GM18519 (cell line): ENCODE measurements at regions not wholly inside any gene's neighbourhood (a gene's known extent, or its start where the extent isn't known, plus 50 kb on each side); places are given as distances from the start of the nearest gene placed in this dataset.

Experiments used
- ATAC-seq: cut with Tn5 transposase; IDR thresholded peaks from one replicate; pipeline ENCODE4 v1.9.1; 2021; ENCODE audit warnings: mild to moderate bottlenecking, moderate library complexity; ENCODE audit not compliant: unreplicated experiment, low FRiP score

DNA sequence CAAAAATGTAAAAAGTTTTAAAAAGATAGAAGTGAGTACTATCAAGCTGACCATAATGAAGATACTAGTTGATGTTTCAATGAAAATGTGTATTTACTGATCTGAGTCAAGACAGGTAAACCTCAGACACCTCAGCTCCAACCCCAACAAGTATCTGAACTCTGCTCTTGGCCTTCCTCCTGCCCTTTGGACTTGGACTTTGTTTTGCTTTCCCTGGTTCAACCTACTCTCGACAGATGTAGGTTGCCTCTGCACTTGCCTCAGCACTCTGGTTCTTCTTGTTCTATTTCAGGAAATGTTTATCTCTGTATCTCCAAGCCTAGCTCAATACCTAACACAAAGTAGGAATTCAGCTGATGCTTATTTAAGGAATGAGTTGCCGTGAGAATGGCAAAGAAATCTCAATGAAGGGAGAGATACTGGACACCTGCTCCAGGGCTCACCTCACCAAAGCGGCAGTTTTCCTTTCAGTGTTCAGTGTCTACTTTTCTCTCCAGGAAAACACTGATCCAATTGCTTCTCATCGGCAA, 248.8 kb upstream of the CTAGE1 start:
- no peak for ATAC-seq

DNA sequence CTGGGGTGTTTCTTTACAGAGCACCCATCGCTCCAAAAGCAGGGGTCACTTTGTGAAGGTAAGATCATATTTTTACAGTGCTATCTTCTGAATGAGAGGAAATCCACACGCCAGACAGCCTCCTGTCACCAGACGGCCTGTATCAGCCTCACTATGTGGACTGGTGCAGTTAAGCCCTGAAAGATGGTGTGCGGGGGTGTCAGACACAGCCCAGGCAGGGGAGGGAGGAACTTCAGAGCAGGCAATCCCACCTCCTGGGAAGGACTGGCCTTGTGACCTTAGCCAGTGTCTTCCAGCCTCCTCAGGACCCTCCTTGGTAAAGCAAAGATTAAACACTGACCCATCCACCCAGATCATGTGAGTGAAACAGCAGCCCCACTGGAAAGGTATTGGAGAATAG, 249.4 kb upstream of the CTAGE1 start:
- no peak for ATAC-seq

DNA sequence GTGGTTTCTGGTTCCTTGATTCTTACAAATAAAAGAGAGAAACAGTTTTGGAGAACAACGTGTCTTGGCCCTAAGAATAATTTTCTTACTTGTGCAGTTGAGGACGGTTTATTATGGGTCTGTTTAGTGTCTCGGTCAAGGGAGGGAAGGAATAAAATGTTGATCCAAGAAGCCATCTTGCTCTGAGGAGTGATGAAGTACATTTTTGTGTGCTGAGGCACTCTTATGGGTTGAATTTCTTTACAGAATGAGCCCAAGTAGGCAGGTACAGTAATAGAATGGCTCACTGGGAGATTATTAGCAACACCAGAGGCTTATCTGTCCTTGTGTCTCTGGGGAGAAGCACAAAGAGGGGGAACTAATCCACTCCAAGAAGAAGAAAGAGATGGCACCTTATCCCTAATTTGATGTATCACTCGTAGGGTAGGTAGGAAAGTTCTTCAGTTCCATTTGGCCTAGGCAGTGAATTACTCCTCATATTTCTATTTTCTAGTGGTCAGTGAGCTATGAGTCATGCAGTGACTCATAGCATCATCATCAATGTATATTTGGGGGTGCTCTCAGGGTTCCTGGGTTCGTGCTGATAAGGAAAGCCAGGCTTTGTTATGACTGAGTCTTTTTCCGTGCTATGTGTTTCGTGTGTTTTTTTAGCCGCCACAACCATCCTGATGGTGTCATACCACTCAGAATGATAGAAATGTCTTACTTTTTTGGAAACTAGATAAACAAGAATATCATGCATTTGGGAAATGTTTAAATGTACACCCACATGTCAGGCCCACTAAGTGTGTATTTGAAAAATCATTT, 250.1 kb upstream of the CTAGE1 start:
- no peak for ATAC-seq

DNA sequence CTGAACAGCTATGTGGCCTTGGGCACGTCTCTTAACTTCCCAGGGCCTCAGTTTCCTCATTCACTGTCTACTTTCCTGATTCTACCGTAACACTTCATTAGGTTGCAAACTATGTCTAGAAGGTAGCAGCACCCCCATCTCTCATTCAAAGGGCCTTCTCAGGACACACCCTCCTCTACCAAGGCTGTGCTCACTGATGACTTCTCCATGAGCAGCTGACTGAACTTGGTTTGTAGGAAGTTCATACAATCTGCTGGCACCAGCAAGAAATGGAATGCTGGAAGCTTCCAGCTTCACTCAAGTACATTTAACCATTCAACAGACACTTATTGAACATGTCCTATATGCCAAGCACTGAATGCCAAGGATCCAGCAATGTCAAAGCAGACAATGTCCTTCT, 250.8 kb upstream of the CTAGE1 start:
- no peak for ATAC-seq

DNA sequence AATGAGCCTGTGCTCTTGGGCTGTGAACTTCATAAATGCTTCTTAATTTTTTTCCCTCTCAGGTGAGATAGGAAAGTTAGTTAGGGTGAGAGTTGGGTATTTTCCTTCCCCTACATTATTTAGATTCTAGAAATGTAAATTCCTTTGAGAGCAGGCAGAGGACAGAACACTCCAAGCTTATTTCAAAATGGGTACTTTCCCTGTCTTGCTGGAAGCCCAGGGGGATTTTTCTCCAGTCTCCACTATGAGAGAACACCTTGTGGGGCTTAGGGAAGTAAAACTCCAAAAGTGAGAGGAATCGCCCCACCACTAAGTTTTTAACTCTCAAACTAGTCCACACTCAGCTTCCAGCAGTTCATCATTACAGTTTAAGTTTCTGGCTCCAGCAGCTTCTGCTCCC, 253.2 kb upstream of the CTAGE1 start:
- no peak for ATAC-seq

DNA sequence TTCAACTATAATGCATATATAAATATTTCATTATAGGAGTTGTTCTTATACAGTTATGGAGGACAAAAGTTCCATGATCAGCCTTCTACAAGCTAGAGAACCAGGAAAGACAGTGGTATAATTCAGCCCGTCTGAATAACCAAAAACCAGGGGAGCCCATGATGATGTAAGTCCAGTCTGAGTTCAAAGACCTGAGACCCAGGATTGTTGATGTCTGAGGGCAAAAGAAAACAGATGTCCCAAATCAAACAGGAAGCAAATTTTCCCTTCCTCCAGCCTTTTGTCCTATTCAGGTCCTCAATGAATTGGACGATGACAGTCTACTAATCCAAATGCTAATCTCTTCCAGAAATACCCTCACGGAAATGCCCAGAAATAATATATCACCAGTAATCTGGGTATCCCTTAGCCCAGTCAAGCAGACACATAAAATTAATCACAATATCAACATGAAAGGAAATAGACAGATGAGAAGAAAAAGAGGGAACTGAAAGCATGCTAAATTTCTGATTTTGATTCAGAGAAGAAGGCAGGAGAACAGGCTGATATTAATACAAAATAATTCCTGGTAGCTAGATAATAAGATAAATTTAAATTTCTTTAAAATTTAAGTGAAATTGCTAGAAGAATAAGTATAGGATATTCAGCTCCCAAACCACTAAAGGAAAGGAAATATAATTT, 255.6 kb upstream of the CTAGE1 start:
- ATAC-seq = no peak

DNA sequence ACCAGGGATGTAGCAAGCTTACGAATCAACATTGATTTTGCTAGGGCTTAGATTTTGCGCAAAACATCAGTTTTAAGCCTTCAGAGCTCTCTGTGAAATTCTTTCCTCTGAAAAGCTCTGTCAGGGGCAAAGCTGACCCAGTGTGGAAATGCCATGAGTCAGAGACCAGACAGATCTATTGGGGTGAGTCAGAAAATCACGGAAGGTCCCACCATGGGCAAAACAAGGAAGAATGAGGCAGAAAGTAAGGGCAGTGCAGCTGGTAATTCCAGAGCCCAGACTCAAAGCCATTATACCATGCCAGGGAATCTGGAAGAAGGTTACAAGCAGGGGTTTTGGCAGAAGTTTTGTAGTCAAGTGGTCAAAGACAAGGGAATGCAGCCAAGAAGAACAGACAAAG, 256.6 kb upstream of the CTAGE1 start:
- no peak for ATAC-seq

DNA sequence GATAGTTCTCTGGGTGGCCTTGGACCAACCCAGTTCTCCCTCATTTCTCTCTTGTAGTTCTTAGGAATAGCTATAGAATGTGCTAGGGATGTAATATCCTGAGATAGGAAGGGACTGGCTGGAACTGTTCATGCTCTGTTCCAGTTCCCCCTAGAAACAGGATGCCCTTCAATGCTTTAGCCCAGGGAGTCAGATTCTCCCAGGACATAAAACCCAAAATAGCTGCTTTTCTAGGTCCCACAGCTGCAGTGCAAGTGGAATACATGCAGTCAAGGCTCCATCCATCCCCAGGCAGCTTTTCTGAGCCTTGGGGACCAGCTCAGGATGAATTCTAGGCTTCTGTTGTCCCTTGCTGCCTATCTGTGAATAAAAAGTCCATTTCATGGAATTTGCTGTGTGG, 257.3 kb upstream of the CTAGE1 start:
- ATAC-seq = no peak

DNA sequence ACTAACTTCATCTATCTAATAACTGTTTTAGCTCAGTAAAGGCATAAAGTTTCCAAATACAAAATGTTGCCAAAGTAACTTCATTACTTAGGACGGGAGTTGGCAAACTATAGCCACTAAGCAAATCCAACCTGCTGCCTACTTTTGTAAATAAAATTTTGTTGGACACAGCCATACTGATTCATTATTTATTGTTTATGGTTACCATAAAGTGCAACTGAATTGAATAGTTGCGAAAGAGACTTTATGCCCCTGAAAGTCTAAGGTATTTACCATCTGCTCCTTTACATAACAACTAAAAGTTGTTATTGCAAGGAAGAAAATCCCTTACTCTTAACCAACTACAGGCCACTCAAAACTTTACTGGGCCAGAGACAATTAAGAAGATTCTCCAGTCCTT, 256.7 kb upstream of the RBBP8 start:
- no peak for ATAC-seq

DNA sequence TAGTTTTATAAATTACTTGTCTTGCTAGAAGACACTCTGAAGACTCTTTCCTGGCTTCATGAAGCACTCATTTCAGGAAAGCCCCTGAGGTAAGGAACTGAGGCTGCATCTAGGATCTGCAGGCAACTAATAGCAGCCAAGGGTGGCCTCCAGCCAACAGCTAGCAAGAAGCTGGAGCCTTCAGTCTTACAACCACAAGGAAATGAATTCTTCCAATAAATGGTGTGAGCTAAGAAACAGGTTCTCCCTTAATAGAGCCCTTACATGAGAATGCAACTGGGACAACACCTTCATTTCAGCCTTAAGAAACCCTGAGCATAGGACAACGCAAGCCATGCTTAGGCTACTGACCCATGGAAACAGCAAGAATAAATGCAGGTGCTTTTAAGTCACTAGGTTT, 254.6 kb upstream of the RBBP8 start:
- no peak for ATAC-seq

DNA sequence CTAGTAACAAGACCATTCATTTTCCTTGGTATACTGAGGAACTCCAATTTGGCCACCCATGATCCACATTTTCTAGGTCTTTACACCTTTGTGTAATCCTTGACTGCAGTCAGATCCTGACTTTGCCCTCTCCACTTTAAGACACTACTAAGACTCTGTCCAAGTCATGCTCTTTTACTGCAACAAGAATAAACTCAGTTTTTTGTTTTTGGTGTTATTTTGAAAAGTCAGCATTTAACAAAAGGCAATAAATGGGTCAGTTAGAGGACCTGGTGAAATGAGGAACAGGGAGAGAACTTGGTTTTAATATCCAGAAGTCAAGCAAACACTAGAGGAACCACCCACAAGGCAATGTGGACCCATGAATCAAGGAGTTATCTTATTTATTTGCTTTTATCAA, 252.2 kb upstream of the RBBP8 start:
- ATAC-seq = no peak

DNA sequence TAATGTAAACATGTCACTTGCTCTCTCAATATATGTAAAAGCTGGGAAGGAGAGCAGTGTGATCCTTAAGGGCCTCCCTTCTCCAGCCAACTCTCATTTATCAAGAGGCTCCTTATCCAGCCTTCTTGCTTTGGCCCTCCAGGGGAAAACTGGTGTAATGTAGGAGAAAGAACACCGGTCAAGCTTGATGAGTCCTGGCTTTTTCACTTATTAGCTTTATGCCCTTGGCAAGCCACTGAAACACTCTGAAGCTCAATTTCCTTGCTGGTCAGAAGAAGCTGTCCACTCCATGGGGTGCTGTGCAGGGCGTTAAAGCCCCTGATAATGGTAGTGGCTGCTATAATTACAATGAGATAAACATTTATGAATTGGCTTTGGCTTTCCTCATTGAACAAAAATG, 251.2 kb upstream of the RBBP8 start:
- ATAC-seq = no peak

DNA sequence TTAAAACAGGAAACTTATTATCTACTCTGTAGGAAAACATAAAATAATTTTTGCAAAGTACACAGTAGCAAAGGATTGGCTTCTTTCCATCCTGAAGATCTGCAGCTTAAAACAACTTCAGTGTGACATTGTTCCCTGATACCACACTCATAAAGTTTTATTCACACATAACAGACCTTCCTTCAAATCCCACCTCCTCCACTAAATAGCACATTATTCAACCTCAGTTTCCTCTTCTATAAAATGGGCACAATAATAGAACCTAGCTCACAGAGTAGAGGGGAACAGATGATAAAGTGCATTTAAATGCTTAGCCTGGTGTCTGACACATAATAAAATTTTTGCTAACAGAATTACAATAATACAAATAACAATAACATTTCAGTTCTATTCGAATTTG, 250.4 kb upstream of the RBBP8 start:
- ATAC-seq = no peak

DNA sequence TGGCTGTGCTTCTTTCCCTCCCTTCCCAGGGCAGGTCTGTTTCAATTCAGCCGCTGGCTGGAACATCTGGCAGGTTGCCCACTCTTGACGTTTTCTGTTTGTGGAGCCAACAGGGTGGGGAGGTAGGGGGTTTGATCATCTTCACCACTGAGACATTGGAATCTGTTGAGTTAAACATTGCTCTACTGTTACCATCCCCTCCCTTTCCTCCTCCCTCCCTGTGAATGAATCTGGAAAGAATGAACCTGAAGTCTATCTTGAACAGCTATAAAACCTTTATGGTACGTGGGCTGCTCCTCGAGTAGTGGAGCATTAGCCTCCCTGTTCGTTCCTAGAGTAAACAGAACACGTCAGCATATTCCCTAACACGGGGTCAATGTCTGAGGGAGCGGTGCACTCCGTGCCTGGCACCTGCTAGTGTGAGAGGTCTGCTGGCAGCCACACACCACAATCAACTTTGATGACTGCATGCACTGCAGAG, 249.9 kb upstream of the RBBP8 start:
- no peak for ATAC-seq

DNA sequence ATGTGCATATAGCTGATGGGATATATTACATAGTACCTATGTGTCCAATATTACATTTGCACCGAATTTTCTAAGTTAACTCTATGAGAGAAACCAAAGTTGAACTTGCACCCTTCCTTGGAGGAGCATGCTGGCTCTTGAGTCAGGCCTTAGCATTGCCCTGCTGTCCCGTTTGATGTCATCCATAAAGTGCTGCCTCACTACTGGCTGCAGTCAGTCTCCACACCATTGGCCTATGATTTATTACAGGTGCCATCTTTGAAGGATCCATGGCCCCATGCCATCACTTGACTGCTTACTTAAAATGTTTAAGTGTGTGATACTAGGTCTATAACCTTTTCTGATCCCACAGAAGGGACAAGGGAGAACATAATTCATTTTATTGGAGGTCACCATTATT, 249.3 kb upstream of the RBBP8 start:
- no peak for ATAC-seq

DNA sequence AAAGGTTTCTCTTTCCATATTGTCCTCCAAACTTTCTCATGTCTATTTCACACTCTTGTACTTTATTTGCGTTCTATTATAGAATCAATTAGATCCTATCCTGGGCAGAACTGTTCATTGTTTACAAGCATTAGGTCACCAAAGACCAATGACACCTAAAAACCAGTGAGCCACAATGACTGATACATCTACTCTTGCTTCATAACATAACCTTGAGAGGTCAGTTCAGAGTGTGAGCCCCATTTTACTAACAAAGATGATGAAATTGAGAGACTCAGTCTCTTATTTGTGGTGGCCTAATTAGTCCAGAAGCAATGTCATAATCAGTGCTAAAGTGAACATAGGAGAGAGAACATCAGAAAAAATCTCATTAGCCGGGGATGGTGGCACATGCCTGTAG, 248.9 kb upstream of the RBBP8 start:
- no peak for ATAC-seq

DNA sequence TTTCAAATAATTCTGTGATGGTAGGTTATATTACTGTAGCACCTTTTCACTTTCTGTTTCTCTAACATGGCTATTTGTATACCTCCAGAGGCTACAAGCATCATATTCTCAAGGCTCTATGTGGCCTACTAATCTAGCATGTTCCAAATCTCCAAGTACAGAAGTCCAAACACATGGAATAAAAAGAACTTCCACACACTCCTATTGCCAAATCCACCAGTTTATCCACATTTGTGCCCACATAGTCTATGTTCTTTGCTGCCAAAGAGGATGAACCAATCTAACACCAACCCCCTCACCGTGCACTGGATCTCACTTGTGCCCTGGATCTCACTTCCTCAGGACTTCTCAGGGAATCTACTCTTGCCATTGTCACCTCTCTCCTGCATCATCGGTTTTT, 247.3 kb upstream of the RBBP8 start:
- ATAC-seq = no peak

DNA sequence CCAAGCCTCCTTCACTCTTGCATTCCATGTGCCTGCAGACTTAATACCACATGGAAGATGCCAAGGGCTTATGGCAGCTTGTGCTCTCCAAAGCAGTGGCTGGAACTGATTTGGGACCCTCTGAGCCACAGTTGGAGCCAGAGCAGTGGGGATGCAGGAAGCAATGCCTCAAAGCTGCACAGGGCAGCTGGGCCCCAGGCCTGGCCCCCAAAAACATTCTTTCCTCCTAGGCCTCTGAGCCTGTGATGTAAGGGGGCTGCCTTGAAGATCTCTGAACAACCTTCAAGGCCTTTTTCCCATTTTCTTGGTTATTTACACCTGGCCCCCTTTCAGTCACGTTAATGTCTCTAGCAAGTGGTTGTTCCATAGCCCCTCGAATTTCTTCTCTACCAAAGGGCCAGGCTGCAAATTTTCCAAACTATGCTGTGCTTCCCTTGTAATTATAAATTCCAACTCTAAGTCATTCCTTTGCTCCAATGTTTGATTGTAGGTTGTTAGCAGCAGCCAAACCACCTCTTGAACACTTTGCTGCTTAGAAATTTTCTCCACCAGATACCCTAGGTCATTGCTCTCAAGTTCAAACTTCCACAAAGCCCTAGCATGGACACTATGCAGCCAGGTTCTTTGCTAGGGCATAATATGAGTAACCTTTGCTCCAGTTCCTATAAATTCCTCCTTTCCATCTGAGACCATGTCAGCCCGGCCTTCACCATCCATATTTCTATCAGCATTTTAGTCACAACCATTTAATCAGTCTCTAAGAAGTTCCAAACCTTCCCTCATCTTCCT, 245.0 kb upstream of the RBBP8 start:
- ATAC-seq = no peak

DNA sequence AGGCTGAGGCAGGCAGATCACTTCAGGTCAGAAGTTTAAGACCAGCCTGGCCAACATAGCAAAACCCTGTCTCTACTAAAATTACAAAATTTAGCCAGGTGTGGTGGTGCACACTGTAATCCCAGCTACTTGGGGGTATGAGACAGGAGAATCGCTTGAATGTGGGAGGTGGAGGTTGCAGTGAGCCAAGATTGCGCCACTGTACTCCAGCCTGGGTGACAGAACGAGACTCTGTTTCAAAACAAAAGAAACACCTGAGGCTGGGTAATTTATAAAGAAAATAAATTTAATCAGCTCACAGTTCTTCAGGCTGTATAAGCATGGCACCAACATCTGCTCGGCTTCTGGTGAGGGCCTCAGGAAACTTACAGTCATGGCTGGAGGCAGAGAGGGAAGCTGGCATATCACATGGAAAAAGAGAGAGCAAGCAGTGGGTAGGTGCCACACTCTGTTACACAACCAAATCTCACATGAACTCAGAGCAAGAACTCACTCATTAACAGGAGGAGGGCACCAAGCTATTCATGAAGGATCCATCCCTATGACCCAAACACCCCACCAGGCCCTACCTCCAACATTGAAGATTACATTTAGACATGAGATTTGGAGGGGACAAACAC, 244.1 kb upstream of the RBBP8 start:
- no peak for ATAC-seq

DNA sequence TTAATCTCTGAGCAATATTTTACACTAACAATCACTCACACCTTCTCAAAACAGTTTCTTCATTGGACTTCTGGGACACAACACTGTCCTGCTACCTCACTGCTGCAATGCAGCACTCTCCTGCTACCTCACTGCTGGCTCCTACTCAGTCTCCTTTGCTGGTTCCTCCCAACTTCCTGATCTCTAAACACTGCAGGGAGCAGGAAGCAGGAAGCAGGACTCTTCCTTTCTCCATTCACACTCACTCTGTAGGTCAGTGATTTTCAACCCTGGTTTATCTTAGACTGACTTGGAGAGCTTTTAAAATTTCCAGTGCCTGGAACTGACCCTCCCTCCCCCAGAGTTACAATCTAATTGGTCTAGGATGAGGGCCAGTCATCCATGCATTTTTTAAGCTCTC, 243.4 kb upstream of the RBBP8 start:
- ATAC-seq = no peak

DNA sequence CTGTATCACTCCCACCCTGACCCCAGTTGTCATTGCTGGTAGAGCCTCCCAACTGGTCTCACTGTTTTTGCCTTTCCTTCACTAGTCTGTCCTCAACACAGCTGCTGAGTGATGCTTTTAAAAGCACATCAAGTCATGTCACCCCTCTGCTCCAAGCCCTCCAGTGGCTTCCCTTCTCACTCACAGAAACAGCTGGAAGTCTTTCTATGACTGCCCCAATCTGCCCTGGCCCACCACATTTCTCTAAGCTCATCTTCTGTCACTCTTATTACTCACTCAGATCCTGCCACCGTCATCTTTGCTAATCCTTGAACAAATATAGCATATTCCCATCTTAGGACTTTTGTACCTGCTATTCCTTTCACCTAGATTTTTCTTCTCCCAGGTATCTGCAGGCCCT, 242.6 kb upstream of the RBBP8 start:
- no peak for ATAC-seq
